HG03571 (cell line): ENCODE measurements at regions not wholly inside any gene's neighbourhood (a gene's known extent, or its start where the extent isn't known, plus 50 kb on each side); places are given as distances from the start of the nearest gene placed in this dataset.
"Not testable (repeated sequence)": the region's sequence is repeated elsewhere in the genome, so short reads cannot be mapped to it uniquely, and the experiment has no call there.

Source experiments
- ATAC-seq: cut with Tn5 transposase; IDR thresholded peaks from one replicate; pipeline ENCODE4 v1.9.1; 2021; ENCODE audit not compliant: unreplicated experiment

DNA sequence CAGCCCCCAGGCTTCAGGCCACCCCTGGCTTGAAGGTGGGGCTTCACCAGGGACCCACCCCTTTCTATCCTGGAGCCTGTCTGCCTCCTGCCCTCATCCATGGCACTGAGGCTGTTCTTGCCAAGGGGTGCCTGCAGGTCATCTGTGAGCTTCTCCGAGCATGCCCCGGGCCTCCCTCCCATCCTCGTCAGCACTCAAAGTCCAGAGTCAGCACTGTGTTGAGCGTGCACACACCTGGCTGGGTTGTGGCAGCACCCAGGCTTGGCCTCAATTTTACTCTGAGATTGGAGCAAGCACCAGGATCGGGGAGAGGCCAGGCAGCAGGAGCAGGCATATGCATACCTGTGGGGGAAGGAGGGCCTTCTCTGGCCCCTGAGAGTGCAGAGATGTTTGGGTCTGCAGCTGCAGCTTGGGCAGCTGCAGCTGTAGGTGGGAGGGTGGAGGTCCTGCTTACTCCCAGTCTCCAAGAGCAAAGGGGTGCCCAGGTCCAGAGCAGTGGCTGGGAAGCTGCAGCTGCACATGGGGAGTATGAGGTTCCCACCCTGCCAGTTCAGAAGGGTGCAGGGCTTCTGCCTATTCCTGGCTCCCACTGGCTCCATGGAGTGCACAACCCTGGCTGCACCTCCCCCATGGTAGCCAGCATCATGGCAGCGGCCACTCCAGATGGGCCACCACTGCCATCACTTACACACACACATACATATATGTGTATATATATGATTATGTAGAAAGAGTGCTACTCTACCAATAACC, 488.7 kb downstream of the JRKL start:
- no peak for ATAC-seq

DNA sequence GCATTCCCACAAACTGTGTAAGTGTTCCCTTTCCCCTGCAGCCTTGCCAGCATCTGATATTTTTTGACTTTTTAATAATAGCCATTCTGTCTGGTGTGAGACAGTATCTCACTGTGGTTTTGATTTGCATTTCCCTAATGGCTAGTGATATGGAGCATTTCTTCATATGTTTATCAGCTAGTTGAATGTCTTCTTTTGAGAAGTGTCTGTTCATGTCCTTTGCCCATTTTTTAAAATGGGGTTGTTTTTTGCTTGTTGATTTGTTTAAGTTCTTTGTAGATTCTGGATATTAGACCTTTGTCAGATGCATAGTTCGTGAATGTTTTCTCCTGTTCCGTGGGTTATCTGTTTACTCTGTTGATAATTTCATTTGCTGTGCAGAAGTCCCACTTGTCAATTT, 492.8 kb downstream of the JRKL start:
- ATAC-seq = not testable (repeated sequence)

DNA sequence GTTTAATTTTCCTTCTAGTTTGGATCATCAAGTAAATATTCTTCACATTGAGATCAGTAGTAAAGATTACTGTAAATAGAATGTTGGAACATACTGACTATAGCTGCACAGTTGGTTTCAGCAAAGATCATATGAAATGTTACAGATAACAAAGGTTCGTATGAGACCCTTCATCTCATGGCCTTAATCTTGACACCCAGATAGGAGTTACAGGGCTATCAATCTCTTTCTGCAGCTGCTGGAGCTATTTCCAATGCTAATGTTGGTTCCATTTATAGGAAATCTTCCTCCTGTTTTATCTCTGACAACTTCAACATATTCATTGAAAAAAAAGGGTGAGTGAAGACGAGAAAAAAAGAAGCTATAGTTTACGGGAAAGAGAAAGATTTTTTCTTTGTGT, 495.6 kb downstream of the JRKL start:
- no peak for ATAC-seq

DNA sequence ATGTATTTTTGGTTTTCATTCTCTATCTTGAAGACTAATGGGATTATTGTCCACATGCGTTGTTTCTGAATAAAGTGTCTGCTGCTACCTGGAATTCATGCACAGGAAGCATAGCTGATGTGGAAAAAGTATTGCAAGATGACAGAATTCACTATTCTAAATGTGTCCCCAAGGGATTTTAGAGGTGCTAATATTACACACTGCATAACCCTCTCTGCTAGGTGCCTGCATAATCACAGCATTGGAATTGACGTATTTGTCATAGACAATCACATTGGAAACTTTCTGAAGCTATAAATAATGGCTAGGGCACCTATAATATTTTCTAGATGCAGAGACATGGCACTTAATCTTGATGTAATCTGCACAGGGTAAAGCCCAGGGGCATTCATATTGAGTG, 496.1 kb downstream of the JRKL start:
- ATAC-seq = no peak

DNA sequence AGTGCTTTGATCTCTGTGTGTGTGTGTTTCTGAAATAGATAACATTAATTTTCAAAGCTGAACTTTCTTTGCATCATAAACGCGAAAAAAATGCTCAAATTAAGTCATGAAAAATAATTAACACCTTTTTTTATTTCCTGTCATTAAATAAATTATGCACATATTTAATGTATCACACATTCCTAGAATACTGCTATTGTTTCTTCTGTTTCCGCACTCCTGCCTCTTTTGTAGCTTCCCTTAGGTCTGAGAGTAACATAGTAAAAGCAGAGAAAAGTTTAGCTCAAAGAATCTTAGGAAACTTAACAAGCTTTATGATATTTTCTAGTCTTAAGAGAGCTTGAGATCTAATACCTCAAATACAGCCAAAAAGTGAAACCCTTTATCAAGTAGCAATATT, 504.2 kb downstream of the JRKL start:
- no peak for ATAC-seq

DNA sequence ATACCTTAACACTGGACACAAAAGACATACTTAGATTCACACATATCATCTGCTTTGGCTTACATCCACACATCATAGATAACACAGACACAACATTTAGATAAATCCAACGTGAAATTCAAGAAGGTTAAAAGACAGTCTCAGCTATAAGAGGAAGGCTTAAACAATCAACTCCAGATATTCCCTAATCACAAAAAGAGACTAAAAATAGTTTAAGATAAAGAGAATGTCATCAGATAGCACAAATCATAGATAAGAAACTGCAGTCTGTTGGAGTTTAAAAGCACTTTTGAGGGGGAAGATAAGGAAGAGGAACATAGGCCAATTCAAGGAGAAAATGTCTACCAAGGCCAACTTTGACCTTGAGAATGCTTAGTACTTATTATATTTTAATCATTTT, 504.8 kb downstream of the JRKL start:
- ATAC-seq = no peak

DNA sequence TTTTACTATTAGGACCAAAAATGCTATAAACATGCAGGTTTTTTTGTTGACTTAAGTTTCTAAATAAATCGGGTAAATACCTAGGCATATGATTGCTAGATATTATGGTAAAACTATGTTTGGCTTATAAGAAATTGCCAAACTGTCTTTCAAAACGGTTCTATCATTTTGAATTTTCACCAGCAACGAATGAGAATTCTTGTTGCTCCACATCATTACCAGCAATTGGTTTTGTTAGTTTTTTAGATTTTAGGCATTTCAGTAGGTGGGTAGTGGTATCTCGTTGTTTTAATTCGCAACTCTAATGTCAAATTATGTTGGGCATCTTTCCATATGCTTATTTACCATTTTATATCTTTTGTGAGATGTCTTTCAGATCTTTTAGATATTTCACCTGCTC, 510.2 kb downstream of the JRKL start:
- no peak for ATAC-seq

DNA sequence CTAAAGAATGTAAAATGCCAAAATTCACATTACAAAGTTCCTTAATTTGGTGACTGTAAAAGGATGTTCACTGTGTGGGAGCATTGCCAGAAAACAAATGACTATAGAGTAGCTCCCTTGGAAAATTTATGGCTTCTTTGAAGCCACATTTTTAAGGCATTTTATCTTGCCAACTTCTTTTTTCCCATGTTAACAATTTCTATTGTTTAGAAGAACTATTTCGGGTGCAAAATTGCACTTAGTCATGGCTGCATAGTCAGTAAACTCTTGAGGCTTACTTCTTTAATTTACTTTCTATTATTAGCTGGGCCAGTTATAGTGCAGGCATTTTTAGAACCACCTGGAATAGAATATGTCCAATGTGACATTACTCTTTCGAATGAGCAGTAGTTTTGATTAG, 515.3 kb downstream of the JRKL start:
- no peak for ATAC-seq

DNA sequence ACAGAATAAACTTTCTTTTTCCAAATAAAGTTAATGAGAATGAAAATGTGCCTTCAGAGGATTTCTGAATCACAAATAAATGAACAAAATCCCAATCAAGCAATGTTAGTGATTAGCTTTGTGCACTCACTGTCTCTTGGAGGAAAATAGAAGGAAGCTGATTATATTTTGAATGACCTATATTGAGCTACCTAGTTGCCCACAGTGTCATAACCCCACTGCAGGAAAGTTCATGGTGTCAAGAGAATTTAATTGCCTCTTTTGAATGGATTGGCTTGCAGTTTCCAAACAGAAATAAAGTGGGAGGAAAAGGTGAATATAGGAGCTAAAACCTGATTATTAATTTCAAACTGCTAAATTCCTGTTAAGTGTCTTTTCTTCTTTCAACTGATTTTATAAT, 515.9 kb downstream of the JRKL start:
- no peak for ATAC-seq

DNA sequence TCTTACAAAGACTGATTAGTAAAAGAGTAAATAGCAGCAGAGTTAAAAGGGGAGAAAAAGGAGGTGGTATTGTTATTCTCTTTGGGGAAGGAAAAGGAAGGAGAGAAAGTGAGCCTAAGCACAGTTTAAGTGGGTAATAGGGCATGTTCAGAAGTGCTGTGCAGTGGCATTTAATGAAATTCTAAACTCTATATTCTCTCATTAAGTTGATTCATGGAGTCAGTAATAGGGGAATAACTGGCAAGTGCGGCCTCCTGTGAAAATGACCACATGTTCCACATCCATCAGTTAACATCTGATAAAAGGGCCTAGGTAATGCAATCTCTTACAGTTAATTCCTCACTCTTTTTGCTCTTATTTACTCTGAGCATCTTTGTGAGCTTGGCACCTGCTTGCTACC, 516.7 kb downstream of the JRKL start:
- ATAC-seq = no peak

DNA sequence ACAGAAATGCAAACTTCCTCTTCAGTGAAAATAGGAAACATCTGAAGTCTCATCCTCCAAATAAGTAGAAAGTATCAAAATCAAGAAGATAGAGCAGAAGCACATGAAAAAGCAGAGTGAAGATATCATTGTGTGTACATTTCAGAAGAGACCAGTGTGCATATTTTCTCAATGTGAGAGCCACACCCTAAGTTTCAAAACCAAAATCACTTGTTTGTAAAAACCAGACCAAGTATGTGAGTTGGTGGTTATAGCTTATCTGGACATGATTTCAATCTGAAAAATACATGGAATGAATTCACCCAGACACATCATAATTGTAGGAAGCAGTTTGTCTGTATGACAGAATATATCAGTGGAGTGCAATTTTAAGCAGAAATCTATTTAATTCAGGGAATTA, 536.0 kb downstream of the JRKL start:
- ATAC-seq = no peak

DNA sequence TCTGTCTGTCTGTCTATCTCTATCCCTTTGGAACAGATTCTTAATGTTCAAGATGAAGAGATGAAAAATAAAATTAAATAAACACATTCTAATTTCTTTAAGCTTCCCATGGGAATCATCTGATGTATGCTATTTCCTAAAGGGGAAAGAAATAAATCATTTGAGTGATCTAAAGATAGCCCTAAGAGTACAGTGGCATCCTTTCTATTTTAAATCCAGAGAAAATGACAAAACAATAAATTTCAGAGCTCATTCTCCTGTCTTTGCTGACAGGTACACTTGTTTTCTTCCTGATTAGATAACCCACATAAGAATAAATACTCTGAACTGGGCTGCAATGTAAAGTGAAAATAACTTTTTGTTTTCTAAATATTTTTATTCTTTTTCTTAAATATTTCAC, 550.4 kb downstream of the JRKL start:
- ATAC-seq = no peak

DNA sequence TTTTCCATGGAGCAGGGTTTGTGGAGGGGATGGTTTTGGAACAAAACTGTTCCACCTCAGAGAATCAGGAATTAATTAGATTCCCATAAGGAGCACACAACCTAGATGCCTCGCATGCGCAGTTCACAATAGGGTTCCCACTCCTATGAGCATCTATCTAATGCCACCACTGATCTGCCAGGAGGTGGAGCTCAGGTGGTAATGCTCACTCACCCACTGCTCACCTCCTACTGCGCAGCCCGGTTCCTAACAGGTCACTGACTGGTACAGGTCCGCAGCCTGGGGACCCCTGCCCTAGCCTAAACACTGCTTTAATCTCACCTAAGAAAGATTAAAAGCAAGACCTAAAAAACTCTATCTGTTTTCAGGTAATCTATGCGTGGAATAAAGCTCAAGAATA, 553.0 kb downstream of the JRKL start:
- no peak for ATAC-seq

DNA sequence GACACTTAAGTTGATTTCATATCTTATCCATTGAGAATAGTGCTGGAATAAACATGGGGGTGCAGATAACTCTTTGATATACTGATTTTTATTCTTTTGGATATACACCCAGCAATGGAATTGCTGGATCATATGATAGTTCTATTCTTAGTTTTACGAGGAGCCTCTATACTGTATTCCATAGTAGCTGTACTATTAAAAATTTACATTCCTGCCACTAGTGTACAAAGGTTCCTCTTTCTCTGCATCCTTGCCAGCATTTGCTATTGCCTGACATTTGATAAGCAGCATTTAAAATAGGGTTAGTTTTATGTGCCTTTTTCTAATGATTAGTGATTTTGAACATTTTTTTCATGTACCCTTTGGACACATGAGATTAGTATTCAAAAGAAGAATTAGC, 554.2 kb downstream of the JRKL start:
- ATAC-seq = no peak

DNA sequence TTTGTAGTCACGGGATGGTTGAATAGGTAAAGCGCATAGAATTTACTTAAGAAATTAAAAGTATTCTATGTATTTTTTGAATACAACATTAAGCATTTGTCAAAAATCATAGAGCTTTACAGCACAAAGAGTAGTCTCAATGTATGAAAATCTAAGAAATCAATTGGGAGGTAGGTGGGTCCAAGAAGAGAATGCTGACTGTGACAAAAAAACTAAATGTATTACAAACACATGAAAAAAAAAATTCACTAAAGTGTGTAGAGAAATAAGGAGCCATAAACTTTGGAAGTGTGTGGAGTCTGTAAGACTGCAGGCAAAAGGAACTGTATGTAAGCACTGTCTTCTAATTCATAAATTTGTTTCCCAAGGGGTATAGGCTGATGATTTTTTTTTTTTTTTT, 558.3 kb downstream of the JRKL start:
- ATAC-seq = no peak

DNA sequence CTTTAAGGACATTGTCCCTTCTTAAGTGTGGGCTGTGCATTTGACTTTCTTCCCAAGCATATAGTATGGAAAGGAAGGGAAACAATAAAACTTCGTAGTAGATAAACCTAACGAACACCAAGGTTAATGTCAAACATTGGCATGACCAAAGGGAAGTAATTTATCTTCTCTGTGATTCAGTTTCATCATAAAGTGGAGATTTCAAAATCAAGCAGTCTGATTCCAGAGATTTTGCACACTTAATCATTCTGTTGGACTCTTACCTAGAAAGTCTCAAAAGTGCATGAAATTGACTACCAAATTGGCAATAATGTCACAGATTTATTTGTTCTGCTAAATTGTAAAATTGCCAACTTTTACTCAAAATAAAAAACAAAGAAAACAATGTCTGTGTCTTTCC, 559.7 kb downstream of the JRKL start:
- ATAC-seq = no peak

DNA sequence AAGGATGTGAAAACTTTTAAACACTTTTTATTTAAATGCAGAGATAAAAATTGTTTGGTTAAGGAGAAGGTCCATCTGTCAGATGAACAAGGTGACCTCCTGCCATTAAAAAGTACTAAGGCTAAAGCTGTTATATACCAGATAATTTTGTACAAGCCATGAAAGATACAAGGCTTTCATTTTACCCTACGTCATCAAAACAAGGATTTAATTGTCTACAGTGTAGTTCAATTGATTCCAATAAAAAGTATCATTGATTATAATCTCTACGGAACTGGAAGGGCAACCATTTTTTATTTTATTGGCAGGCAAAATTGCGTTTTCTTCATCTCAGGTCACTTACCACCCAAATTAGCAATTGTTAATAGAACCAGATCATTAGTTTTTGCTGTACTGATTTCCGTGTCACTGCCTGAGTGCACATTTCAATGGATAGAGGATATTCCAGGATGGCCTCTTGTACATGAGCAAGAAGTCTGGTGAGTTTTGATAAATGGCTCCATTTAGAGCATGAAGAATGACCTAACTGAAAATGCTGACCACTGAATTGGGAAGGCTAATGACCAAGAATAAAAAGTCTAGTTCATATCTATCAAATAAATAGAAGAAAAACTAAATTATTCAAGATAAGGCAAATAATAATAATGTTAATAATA, 564.9 kb downstream of the JRKL start:
- ATAC-seq = no peak

DNA sequence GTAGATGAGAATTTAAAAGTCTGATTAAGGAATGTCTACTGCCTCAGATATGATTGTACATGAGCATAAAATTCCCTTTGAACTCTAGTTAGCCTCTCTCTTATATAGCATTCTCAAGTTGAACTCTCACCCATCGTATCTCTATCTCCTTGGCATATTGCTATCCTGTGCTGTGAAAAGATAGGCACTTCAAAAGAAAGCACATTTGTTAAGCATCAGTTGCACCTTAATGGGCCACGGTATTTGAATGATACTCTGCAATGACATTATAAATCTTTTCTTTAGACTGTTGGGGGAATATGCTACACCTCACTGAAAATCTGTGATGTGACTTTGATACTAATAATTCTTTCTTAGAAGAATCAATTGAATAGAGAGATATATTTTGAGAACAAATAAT, 570.7 kb downstream of the JRKL start:
- no peak for ATAC-seq

DNA sequence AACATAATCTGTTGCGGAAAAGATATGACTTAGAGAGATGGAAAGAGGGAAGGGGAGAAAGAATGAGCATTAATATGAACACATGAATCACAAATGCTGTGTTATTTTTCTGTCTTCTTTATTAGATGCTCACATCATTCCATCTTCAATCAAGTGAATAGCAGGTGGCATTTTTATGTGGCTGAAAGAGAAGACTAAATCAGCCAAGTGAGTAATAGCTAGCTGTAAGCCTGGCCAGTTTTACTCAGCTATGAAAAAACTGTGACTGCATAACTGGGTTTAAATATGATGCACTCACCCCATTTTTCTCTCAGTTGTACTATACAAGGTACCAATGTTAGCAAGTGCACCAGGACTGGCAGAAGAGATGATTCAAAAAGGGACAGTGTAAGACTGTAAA, 571.1 kb downstream of the JRKL start:
- no peak for ATAC-seq

DNA sequence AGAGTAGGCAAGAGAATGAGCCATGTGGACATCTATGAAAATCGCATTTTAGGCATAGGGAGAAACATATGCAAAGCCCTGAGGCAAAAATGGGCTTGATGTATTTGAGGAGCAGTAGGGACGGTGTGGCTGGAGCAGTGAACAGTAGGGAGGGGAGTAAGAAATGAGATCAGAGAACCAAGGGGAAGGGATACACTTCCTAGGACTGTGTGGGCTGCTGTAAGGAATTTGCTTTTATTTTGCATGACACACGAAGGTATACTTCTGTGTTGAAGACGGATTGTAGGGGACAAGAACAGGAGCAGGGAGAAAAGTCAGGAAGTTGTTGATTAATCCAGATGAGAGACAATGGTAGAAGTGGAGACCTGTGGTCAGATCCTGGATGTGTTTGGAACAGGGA, 572.1 kb downstream of the JRKL start:
- no peak for ATAC-seq

DNA sequence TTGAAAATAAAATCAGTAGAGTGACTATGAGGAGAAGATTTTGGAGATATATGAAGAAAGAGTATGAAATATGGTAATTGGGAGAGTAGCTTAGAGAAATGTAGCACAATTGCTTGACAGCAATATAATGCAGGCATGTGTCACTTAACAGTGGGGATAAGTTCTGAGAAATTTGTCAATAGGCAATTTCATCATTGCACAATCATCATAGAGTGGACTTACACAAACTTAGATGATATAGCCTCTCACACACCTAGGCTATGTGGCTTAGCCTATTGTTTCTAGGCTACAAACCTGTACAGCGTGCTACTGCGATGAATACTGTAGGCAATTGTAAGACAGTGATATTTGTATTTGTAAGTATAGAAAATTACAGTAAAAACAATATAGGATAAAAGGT, 573.6 kb downstream of the JRKL start:
- ATAC-seq = no peak

DNA sequence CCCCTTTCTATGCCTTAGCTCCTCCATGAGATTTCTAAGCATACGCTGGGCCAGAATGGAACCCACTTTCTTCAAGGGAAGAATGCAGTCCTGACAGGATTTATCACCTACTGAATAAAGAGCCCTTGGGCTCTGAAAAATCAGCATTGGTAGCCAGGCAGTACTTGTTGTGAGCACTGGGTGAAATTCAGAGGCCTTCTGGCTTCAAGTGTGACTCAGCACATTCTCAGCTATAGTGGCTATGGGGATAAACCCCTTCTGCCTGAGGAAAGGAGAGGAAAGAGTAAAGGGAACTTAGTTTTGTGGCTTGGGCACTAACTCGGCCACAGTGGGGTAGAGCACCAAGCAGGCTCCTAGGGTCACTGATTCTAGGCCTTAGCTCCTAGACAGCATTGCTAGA, 574.8 kb downstream of the JRKL start:
- no peak for ATAC-seq

DNA sequence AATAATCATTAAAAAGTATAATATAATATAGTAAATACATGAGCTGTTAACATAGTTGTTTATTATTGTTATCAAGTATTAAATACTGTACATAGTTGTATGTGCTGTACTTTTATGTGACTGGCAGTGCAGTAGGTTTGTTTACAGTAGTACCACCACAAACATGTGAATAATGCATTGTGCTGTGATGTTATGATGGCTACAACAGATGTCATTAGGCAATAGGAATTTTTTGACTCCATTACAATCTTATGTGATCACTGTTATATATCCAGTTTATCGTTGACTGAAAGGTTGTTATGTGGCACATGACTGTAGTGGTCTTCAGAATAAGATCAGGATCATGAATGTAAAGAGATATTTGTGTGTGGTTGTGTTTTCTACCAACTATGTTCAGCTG, 577.8 kb downstream of the JRKL start:
- no peak for ATAC-seq
